ENCODE measurements at regions not wholly inside any gene's neighbourhood (a gene's known extent, or its start where the extent isn't known, plus 50 kb on each side); places are given as distances from the start of the nearest gene placed in this dataset.

DNA sequence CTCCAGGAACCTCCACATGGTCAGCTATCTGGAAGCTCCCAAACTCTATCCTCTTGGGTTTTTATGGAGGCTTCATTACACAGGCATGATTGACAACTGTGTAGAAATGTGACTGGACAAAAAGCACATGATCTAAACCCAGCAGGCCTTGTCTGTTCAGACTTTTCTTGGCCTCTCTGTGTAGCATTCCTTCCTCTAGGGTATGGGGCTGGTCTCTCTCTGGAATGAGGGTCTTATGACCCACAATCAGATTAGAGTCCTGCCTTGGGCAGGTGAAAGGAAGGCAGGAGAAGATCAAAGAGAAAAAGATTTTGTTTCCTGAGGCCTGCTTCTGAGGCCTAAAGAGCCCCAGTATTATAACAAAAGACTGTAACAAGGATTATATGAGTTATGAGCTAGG, 162.7 kb downstream of the SP3 start:
- Histone ChIP-seq H3K79me2 (ENCODE audit: control insufficient read depth in 1 of 2, insufficient read depth in 2 of 2, low read length in 2 of 2) (no peaks in the 10 kb centered on the region), H4K8ac (ENCODE audit: extremely low read depth, insufficient read depth, low read length) (no peak overlapping the region), H3K9me3 (ENCODE audit: insufficient read depth in 2 of 2, low read depth in 1 of 2, low read length in 1 of 2) (no peaks in the 10 kb centered on the region), H2BK5ac (ENCODE audit: low read depth, low read length) (no peak overlapping the region), H3K27ac (ENCODE audit: low read depth, low read length) (no peak overlapping the region), H3K9ac (replicated peaks in 1 of 4; ENCODE audit: extremely low read depth in 1 of 4, low read depth in 3 of 4, low read length in 3 of 4) (no peak overlapping the region), H3K36me3 (ENCODE audit: control insufficient read depth in 2 of 4, insufficient read depth in 4 of 4, low read length in 3 of 4) (no peaks in the 10 kb centered on the region), H3K27me3 (replicated peaks in 1 of 4; ENCODE audit: control insufficient read depth in 3 of 4, extremely low read depth in 1 of 4, insufficient read depth in 3 of 4, low read length in 3 of 4) (no peaks in the 10 kb centered on the region), H3K23ac (ENCODE audit: insufficient read length) (no peak overlapping the region), H3K4me2 (ENCODE audit: insufficient read depth in 1 of 2, low read depth in 2 of 2, low read length in 2 of 2) (no peak overlapping the region), H4K20me1 (replicated peaks in 1 of 2; ENCODE audit: control insufficient read depth in 1 of 2, insufficient read depth in 2 of 2, low read length in 2 of 2) (no peaks in the 10 kb centered on the region), H3K56ac (replicated peaks; ENCODE audit: insufficient read length, low read depth, low read length) (no peak overlapping the region), H2BK120ac (replicated peaks; ENCODE audit: low read depth, low read length) (no peak overlapping the region), H3K4ac (replicated peaks; ENCODE audit: insufficient read length, low read depth, low read length) (no peak overlapping the region), H2BK12ac (ENCODE audit: low read depth, low read length) (no peak overlapping the region), H3K23me2 (ENCODE audit: low read depth, low read length) (no peaks in the 10 kb centered on the region), H2AK5ac (ENCODE audit: low read depth, low read length) (no peak overlapping the region), H4K5ac (ENCODE audit: insufficient read length, low read depth, low read length) (no peak overlapping the region), H2AFZ (ENCODE audit: low read length) (no peak overlapping the region), H3K4me1 (replicated peaks in 1 of 4; ENCODE audit: control insufficient read depth in 3 of 4, insufficient read depth in 4 of 4, low read length in 3 of 4) (peaks cover 0 to 13% (median 7%) of the 10 kb centered on the region in 4 experiments; a peak in 4 of 7 replicates), H4K91ac (replicated peaks; ENCODE audit: insufficient read length, low read length) (no peak overlapping the region), H3K14ac (ENCODE audit: insufficient read length) (no peak overlapping the region), H2BK15ac (ENCODE audit: low read length) (no peak overlapping the region), H3K79me1 (ENCODE audit: low read depth, low read length) (no peaks in the 10 kb centered on the region), H3K18ac (ENCODE audit: extremely low read depth, low read length) (no peak overlapping the region), H3K4me3 (ENCODE audit: extremely low read depth in 1 of 4, insufficient read depth in 2 of 4, low read depth in 3 of 4, low read length in 4 of 4) (no peak overlapping the region), H2BK20ac (ENCODE audit: low read length) (no peak overlapping the region)
- FAIRE-seq (no peak), DNase-seq (ENCODE audit: low read depth in 1 of 2, low spot score in 2 of 2) (no peak)
- ChIA-PET CTCF (ENCODE audit: partially characterized antibody) (interaction anchor here (0.8 to 1.5 kb wide), 2 partner anchors 13 to 14 kb away, joined by 3 to 4 read pairs; no protein-coding TSS in a partner anchor), POLR2A (ENCODE audit: partially characterized antibody) (no interaction called here)
- TF ChIP-seq, protein P1, sequence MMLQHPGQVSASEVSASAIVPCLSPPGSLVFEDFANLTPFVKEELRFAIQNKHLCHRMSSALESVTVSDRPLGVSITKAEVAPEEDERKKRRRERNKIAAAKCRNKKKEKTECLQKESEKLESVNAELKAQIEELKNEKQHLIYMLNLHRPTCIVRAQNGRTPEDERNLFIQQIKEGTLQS (IDR thresholded peaks at IDR 0.05; ENCODE audit: insufficient read depth, low read depth, low read length), result no peak
- no peak for TF ChIP-seq JUND (IDR thresholded peaks at IDR 0.05; ENCODE audit: low read length)
- no peak for TF ChIP-seq NANOG (IDR thresholded peaks at IDR 0.05; ENCODE audit: insufficient read depth, low read depth, low read length, poor library complexity, severe bottlenecking)
- TF ChIP-seq, protein P2, sequence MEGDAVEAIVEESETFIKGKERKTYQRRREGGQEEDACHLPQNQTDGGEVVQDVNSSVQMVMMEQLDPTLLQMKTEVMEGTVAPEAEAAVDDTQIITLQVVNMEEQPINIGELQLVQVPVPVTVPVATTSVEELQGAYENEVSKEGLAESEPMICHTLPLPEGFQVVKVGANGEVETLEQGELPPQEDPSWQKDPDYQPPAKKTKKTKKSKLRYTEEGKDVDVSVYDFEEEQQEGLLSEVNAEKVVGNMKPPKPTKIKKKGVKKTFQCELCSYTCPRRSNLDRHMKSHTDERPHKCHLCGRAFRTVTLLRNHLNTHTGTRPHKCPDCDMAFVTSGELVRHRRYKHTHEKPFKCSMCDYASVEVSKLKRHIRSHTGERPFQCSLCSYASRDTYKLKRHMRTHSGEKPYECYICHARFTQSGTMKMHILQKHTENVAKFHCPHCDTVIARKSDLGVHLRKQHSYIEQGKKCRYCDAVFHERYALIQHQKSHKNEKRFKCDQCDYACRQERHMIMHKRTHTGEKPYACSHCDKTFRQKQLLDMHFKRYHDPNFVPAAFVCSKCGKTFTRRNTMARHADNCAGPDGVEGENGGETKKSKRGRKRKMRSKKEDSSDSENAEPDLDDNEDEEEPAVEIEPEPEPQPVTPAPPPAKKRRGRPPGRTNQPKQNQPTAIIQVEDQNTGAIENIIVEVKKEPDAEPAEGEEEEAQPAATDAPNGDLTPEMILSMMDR (IDR thresholded peaks at IDR 0.05; ENCODE audit: control extremely low read depth in 1 of 3, insufficient read depth in 1 of 3, low read depth in 1 of 3, low read length in 3 of 3), result no peak
- TF ChIP-seq SUZ12 (IDR thresholded peaks at IDR 0.05; ENCODE audit: low read length), result no peak
- no peak for TF ChIP-seq CHD1 (IDR thresholded peaks at IDR 0.05; ENCODE audit: low read depth, low read length)
- TF ChIP-seq BCL11A (IDR thresholded peaks at IDR 0.05; ENCODE audit: low read depth in 2 of 2, low read length in 2 of 2), result no peak
- no peak for TF ChIP-seq SP4 (IDR thresholded peaks at IDR 0.05; ENCODE audit: low read length)
- no peak for TF ChIP-seq PHF8 (conservative IDR thresholded peaks at IDR 0.05; ENCODE audit: low read depth, low read length)
- TF ChIP-seq, protein P3, sequence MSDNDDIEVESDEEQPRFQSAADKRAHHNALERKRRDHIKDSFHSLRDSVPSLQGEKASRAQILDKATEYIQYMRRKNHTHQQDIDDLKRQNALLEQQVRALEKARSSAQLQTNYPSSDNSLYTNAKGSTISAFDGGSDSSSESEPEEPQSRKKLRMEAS (IDR thresholded peaks at IDR 0.05), result no peak
- no peak for TF ChIP-seq SAP30 (IDR thresholded peaks at IDR 0.05; ENCODE audit: insufficient read depth, insufficient replicate concordance, low read length)
- TF ChIP-seq TCF12 (IDR thresholded peaks at IDR 0.05; ENCODE audit: low read depth, low read length), result no peak
